CD14-positive monocyte (primary cell): ENCODE measurements at regions not wholly inside any gene's neighbourhood (a gene's known extent, or its start where the extent isn't known, plus 50 kb on each side); places are given as distances from the start of the nearest gene placed in this dataset.

Source experiments
- DNase-seq, 3 donors: peaks; one replicate each; pipeline ENCODE4 v3.0.0-alpha.2; 2011 to 2022
- H2AFZ ChIP-seq: 2 replicates; pipeline ENCODE4 v1.6.0; 2012; ENCODE audit warnings: mild to moderate bottlenecking, low read depth, low read length, inconsistent platforms; ENCODE audit not compliant: insufficient read depth, poor library complexity, severe bottlenecking
- H3K27ac ChIP-seq, 2 donors: 1 replicate in 1 of 2; 2 replicates in 1 of 2; pipeline ENCODE4 v1.5.1; 2012 to 2013; ENCODE audit warnings: low read length in 2 of 2, control low read depth in 1 of 2, inconsistent platforms in 1 of 2, low read depth in 1 of 2, mild to moderate bottlenecking in 1 of 2
- H3K27me3 ChIP-seq, 2 donors: one replicate each; pipeline versions ENCODE4 v1.6.0 to v1.6.1; 2011 to 2013; ENCODE audit warnings: low read length in 2 of 2; ENCODE audit not compliant: control insufficient read depth in 2 of 2, insufficient read depth in 2 of 2
- H3K36me3 ChIP-seq, 2 donors: replicated peaks in 1 of 2; 1 replicate in 1 of 2; 2 replicates in 1 of 2; pipeline versions ENCODE4 v1.5.1 to v1.6.1; 2012 to 2013; ENCODE audit warnings: low read length in 2 of 2, control low read depth in 1 of 2, inconsistent platforms in 1 of 2, mild to moderate bottlenecking in 1 of 2; ENCODE audit not compliant: insufficient read depth in 2 of 2, control insufficient read depth in 1 of 2
- H3K4me1 ChIP-seq, 2 donors: 1 replicate in 1 of 2; 2 replicates in 1 of 2; pipeline versions ENCODE4 v1.5.1 to v1.6.1; 2012 to 2013; ENCODE audit warnings: low read length in 2 of 2, control low read depth in 1 of 2, inconsistent platforms in 1 of 2, mild to moderate bottlenecking in 1 of 2, moderate library complexity in 1 of 2; ENCODE audit not compliant: insufficient read depth in 2 of 2, control insufficient read depth in 1 of 2
- H3K4me2 ChIP-seq: replicated peaks from 2 replicates; pipeline ENCODE3; 2012; ENCODE audit warnings: low read length, moderate library complexity, mild to moderate bottlenecking; ENCODE audit not compliant: poor library complexity, severe bottlenecking; ENCODE audit errors: extremely low read depth
- H3K4me3 ChIP-seq, 3 experiments: fragments of 200-600 bp in 1 of 3; sonication (generic) in 1 of 3; replicated peaks in 1 of 3; 1 replicate in 2 of 3; 2 replicates in 1 of 3; pipeline ENCODE4 v1.5.1; 2011 to 2013; ENCODE audit warnings: low read length in 3 of 3, mild to moderate bottlenecking in 3 of 3, control low read depth in 2 of 3, low read depth in 2 of 3, inconsistent platforms in 1 of 3, moderate library complexity in 1 of 3
- H3K79me2 ChIP-seq: 2 replicates; pipeline ENCODE4 v1.6.0; 2012; ENCODE audit warnings: mild to moderate bottlenecking, control low read depth, inconsistent platforms, low read length, moderate library complexity; ENCODE audit not compliant: insufficient read depth
- H3K9ac ChIP-seq: 2 replicates; pipeline ENCODE4 v1.6.0; 2017; ENCODE audit warnings: low read length, mild to moderate bottlenecking; ENCODE audit not compliant: insufficient read depth, poor library complexity, severe bottlenecking
- H3K9me3 ChIP-seq, 2 donors: replicated peaks in 1 of 2; 1 replicate in 1 of 2; 2 replicates in 1 of 2; pipeline versions ENCODE4 v1.5.1 to v1.6.1; 2012 to 2013; ENCODE audit warnings: low read length in 2 of 2, control low read depth in 1 of 2; ENCODE audit not compliant: control insufficient read depth in 1 of 2, insufficient read depth in 1 of 2
- H4K20me1 ChIP-seq: 2 replicates; pipeline ENCODE4 v1.6.0; 2012; ENCODE audit warnings: mild to moderate bottlenecking, low read length, control low read depth, moderate library complexity; ENCODE audit not compliant: insufficient read depth
- H3K27ac Mint-ChIP-seq, 7 donors: one replicate each; pipeline ENCODE4 v1.8.0; 2020; ENCODE audit warnings: mild to moderate bottlenecking in 7 of 7, mixed read lengths in 7 of 7, moderate library complexity in 6 of 7, inconsistent platforms in 2 of 7
- H3K27me3 Mint-ChIP-seq, 3 donors: one replicate each; pipeline ENCODE4 v1.8.0; 2021 to 2022; ENCODE audit warnings: low read depth in 3 of 3, mild to moderate bottlenecking in 3 of 3, mixed read lengths in 3 of 3, moderate library complexity in 3 of 3, inconsistent platforms in 1 of 3
- H3K36me3 Mint-ChIP-seq, 2 donors: one replicate each; pipeline ENCODE4 v1.8.0; 2020; ENCODE audit warnings: mixed read lengths in 2 of 2, inconsistent platforms in 1 of 2, mild to moderate bottlenecking in 1 of 2
- H3K4me1 Mint-ChIP-seq: one replicate; pipeline ENCODE4 v1.8.0; 2020; ENCODE audit warnings: mild to moderate bottlenecking, mixed read lengths
- H3K4me3 Mint-ChIP-seq, 2 donors: one replicate each; pipeline ENCODE4 v1.8.0; 2020; ENCODE audit warnings: mild to moderate bottlenecking in 2 of 2, mixed read lengths in 2 of 2, moderate library complexity in 1 of 2
- H3K9me3 Mint-ChIP-seq, 7 donors: one replicate each; pipeline ENCODE4 v1.8.0; 2020 to 2022; ENCODE audit warnings: mixed read lengths in 7 of 7, mild to moderate bottlenecking in 6 of 7, moderate library complexity in 6 of 7, inconsistent platforms in 2 of 7
- WGBS: methylation state at CpG from one replicate; pipeline ENCODE4 v1.1.5; 2013; ENCODE audit warnings: missing lambda C conversion rate; ENCODE audit not compliant: insufficient coverage; 5-methylcytosine and 5-hydroxymethylcytosine counted together
- intact Hi-C, 2 donors: fragments of 100-400 bp; cut with micrococcal nuclease; formaldehyde crosslinking; loops; one replicate each; pipeline versions ENCODE4 v1.15.0 to v1.15.1; 2023
- TF ChIP-seq, protein P1 (sequence below): fragments of 200-600 bp; IDR thresholded peaks from one replicate; pipeline ENCODE4 v1.8.0; 2022; ENCODE audit warnings: antibody characterized with exemption, mild to moderate bottlenecking

DNA sequence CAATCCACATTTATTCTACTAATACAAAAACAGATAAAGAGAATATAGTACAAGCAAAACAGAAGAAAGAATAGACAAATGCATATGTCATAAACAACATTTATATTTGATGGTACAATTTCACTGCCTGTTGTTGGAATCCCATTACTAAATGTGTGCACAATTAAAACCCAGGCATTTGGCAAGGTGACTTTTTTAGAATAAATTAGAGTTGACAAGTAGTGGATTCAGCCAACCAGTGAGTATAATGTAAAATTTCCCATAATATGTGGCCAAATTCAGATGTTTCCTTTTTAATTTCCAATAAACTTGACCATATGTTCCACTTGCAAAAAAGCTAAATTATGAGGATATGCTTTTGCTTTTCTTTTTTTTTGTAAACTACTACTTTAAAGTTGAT is 1578.8 kb downstream of the OLFM4 start:
- no peak overlapping the region for H3K4me3 ChIP-seq
- H4K20me1 ChIP-seq: no peaks in the 10 kb centered on the region
- H3K79me2 ChIP-seq: no peaks in the 10 kb centered on the region
- H3K4me1 Mint-ChIP-seq: no peaks in the 10 kb centered on the region
- H3K9ac ChIP-seq: no peak overlapping the region
- no peak overlapping the region for H3K27ac ChIP-seq
- H3K36me3 ChIP-seq: no peaks in the 10 kb centered on the region
- no peak overlapping the region for H3K27ac Mint-ChIP-seq
- H3K27me3 Mint-ChIP-seq: no peaks in the 10 kb centered on the region
- H3K27me3 ChIP-seq: no peaks in the 10 kb centered on the region
- DNase-seq: no peak
- H3K4me1 ChIP-seq: no peaks in the 10 kb centered on the region
- no peak overlapping the region for H3K4me3 Mint-ChIP-seq
- intact Hi-C loops: no loop called here
- TF ChIP-seq, protein P1, sequence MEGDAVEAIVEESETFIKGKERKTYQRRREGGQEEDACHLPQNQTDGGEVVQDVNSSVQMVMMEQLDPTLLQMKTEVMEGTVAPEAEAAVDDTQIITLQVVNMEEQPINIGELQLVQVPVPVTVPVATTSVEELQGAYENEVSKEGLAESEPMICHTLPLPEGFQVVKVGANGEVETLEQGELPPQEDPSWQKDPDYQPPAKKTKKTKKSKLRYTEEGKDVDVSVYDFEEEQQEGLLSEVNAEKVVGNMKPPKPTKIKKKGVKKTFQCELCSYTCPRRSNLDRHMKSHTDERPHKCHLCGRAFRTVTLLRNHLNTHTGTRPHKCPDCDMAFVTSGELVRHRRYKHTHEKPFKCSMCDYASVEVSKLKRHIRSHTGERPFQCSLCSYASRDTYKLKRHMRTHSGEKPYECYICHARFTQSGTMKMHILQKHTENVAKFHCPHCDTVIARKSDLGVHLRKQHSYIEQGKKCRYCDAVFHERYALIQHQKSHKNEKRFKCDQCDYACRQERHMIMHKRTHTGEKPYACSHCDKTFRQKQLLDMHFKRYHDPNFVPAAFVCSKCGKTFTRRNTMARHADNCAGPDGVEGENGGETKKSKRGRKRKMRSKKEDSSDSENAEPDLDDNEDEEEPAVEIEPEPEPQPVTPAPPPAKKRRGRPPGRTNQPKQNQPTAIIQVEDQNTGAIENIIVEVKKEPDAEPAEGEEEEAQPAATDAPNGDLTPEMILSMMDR: no peak
- no peak overlapping the region for H3K4me2 ChIP-seq
- peaks cover 0 to 7% (median 3%) of the 10 kb centered on the region in 7 donors for H3K9me3 Mint-ChIP-seq
- no peaks in the 10 kb centered on the region for H3K9me3 ChIP-seq
- H3K36me3 Mint-ChIP-seq: no peaks in the 10 kb centered on the region
- no peak overlapping the region for H2AFZ ChIP-seq

DNA sequence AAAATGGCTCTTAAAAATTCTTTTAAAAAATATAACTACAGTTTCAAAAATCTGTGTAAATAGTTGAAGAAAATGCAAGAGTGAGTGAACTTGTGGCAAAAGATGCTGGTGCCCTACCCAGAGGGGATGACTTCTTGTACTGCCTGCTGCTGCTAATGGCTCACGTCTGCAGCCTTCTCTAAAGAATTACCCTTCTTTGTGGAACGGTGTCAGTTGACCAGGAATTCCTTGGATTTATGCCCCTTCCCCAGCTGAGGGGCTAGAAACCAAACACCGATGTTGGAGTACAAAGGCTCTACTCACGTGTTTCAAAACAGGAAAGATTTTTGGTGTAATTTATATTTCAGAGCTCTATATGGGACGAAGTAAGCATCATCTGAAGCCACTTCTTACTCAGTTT is 1582.8 kb downstream of the OLFM4 start:
- no peaks in the 10 kb centered on the region for H3K27me3 ChIP-seq
- H3K27ac ChIP-seq: no peak overlapping the region
- TF ChIP-seq, protein P1: no peak
- H2AFZ ChIP-seq: no peak overlapping the region
- Mint-ChIP-seq H3K36me3 (no peaks in the 10 kb centered on the region), H3K4me1 (no peaks in the 10 kb centered on the region), H3K27ac (no peak overlapping the region), H3K4me3 (no peak overlapping the region), H3K9me3 (peaks cover 0 to 2% (median 0%) of the 10 kb centered on the region in 7 donors), H3K27me3 (no peaks in the 10 kb centered on the region)
- H3K9me3 ChIP-seq: no peaks in the 10 kb centered on the region
- 60% methylated on average over 2 of the region's 5 CpGs for WGBS
- no peaks in the 10 kb centered on the region for H4K20me1 ChIP-seq
- intact Hi-C loops: no loop called here
- DNase-seq: no peak
- no peaks in the 10 kb centered on the region for H3K4me1 ChIP-seq
- H3K4me3 ChIP-seq: no peak overlapping the region
- H3K36me3 ChIP-seq: no peaks in the 10 kb centered on the region
- H3K9ac ChIP-seq: no peak overlapping the region
- no peaks in the 10 kb centered on the region for H3K79me2 ChIP-seq
- H3K4me2 ChIP-seq: no peak overlapping the region
